ENCODE measurements at regions not wholly inside any gene's neighbourhood (a gene's known extent, or its start where the extent isn't known, plus 50 kb on each side); places are given as distances from the start of the nearest gene placed in this dataset.
A peak's percentile ranks its signal among the peaks of the same experiment; 100 is the strongest.
"Not testable (repeated sequence)": the region's sequence is repeated elsewhere in the genome, so short reads cannot be mapped to it uniquely, and the experiment has no call there.

DNA sequence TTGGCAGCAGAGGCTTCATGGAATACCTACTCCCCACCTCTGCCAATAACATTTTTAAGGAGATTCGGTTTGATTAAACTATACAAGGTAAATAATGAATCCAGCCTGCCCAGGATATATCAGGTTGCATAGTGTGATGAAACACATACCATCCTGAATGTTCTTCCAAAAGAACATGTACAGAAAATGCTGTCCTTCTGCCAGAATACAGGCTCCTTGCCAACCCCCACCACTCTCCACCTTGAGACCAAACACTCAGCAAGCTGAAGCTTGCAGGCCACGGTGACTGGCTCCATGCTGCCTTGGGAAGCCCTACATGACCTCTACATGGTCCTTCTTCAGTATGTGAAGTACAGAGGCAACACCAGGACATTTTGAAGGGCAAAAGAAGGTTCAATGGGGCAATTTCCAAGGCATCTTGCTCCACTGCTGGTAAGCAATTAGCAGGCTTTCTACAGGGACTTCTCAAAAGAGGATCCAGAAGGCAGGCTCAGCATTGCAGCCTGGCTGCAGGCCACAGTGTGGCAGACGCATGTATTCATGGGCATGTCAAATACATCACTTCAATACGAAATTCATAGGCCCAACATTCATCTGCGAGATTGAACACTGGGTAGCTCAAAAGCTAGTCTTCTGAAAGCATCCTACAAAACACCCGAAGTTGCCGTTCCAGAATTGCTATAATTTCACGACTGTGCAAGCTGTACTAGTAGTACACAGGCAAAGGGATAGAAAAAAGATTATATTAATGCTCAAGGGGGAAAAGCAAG lies 62.4 kb upstream of the SERP2 start:
- no peak for DNase-seq

DNA sequence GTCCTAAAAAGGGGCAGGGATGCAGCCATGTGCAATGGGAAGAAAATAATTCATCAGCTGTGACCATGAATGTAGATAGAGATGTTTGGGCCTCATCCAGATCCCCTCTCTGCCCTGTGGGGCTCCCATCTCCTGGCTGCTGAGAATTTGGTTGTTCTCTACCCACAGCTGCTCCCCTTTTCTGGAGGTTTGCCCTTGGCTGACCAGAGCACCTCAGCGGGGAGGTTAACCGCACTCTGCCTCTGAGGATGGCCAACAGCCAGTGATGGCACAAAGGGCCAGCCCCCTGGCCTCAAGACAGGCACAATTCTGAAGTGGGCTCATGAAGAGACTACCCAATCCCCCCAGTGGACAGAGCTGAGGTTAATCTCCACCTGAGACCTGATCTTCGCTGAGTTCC lies 61.5 kb upstream of the SERP2 start:
- no peak for DNase-seq

DNA sequence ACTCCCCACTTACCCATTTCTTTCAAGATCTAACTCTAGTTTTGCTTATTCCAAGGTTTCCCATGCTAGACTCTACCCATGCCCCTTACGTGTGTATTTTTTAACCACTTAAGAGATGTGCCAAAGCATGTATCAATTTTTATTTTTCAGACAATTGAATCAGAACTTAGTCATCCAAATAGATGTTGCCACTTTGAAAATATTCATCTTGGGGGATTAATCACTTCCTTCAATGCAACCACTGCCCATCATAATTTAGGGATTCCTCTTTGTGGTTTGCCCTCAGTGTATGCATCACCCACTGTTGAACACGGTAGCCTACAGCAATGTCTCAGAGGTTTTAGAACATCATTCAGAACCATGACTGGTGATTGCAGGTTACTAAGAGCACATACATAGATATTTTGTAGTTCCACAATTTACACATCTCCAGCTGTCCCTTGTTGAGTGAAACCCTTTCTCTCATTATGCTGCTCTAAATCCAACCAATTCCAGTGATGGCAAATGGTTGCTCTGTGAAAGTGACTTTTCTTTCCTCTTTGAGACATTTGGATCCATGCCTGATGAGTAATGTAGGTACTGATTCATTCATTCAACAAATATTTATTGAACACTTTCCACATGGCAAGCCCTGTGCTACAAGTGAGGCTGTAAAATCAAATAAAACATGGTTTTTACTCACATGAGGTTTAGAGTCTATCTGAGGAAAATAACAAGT lies 60.6 kb upstream of the SERP2 start:
- DNase-seq = peak in 1 of 2 donors; percentile 31

DNA sequence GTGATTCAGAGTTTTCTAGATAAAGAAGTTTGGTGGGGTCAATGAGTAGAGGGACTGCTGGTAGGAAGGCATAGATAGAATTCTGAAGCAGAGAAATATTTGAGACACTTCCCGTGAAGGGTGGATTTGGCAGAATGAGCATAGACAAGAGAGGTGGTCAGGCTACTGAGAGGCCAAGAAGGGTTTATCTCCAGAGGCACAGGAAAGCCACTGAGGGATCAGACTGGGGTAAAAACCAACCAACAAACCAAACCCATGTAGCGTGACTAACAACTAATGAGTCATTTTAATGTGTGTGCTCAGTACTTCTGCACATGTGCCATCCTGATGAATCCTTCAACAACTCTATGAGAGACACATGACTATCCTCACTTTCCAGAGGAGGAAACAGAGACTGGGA lies 60.0 kb upstream of the SERP2 start:
- DNase-seq = peak; percentile 20 to 37

DNA sequence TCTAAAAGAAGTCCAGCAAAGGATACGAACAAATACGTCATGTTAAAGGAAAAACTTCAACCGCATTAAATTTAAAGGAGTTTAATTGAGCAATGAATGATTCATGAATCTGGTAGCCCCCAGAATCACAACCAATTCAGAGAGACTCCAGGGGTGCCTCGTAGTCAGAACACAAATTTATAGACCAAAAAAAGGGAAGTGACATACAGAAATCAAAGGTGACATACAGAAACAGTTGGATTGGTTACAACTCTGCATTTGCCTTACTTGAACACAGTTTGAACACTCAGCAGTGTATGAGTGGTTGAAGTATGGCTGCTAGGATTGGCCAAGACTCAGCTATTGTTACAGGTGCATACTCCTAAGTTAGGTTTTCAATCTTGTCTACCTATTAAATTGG lies 59.5 kb upstream of the SERP2 start:
- not testable (repeated sequence) for DNase-seq

DNA sequence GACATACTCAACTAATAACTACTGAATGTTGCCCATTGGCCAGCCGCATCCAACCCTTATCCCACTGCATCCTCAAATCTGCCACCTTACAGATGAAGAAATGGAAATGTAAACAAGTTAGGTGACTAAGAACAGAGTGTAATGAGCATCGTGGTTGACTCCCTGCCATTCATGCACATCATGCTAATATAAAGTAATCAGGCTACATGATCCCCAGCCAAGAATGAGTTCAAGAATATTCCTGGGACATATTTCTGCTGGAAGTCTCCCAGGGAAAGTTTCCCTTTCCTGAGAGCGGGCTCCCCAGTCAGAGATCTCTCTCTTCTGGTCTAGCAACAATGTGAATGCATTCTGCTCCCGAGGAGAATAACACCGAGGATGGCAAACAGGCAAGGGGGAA lies 55.9 kb upstream of the SERP2 start:
- no peak for DNase-seq

DNA sequence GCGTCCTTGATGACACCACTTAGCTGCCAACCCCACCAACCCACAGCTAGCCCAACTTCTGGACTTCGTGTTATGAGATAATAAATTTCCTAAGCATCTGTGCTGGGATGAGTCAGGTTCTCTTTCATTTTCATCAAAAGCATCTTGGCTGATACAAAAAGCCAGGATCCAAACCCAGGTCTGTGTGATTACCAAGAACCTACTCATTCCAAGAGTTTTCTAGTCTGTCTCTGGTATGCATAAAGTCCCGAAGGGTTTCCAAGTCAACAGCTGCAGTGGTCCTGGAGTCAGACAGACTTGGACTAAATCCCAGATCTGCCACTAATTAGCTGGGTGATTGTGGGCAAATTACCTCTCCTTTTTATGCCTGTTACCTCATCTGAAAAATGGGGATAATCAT lies 55.5 kb upstream of the SERP2 start:
- DNase-seq = no peak

DNA sequence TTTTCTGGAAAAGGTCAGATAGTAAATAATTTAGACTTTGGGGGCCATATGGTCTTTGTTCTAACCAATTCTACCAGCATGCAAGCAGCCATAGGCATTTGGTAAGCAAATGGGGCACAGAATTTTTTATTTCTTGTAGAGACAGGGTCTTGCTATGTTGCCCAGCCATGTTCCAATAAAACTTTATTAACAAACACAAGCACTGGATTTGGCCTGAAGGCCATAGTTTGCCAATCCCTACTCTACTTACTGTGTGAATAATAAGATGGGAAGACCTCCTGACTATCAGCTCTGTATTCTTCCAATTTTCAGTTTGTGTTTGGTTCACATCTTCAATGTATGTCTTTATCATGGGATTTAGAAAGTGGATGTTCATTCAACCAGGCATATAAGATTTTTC lies 53.0 kb upstream of the SERP2 start:
- no peak for DNase-seq

DNA sequence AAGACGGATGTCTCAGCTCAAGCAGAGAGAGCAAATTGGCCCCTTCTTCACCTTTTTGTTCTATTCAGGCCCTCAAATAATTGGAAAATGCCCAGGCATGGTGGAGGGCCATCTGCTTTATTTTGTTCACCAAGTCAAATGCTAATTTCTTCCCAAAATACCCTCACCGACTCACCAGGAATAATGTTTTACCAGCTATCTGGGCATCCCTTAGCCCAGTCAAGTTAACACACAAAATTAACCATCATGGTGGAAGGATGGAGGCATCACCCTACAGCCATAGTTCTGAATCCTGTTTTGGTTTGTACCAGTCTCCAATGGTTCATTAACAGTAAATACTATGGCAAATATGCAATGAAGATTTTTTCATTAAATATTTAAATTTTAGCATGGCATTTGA lies 51.7 kb upstream of the SERP2 start:
- DNase-seq = no peak

DNA sequence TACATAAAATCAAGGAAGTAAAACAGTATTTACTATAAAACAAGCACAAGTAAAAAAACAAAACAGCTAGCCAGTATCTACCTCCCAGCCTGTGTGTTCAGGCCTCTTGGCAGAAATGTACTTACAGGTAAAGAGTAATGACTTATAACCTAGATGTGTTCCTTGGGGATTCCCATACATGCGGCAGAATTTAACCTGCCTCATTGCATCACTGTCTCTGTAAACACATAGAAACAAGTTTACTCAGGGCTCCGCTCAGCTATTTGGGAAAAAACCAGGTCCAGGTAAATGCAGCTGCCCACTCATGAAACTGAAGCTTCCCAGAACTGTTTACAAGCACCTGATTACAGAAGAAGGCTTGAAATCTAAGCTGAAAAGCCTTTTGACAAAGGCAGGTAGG lies 50.7 kb upstream of the SERP2 start:
- no peak for DNase-seq

DNA sequence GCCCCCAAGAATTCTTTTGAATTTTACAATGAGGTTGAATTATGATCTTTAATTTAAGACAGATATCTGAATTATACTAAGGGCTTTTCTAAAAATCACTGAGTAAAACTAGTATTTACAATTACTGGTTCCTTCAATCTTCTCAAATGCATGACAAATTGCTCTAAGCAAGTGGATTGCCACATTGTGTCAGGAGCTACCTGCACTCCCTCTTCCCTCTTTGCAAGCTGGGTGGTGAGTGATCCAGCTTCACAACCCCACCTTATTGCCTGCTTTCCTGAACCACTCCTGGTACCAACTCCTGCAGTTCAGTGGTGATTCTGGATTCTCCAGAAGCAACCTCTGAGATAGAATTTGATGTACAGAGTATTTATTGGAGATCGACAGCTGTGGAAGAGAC lies 49.9 kb upstream of the SERP2 start:
- DNase-seq = no peak

Data from inflammatory macrophage treated with lipopolysaccharide for 1 hour (primary cell).